ENCODE measurements at regions not wholly inside any gene's neighbourhood (a gene's known extent, or its start where the extent isn't known, plus 50 kb on each side); places are given as distances from the start of the nearest gene placed in this dataset.

DNA sequence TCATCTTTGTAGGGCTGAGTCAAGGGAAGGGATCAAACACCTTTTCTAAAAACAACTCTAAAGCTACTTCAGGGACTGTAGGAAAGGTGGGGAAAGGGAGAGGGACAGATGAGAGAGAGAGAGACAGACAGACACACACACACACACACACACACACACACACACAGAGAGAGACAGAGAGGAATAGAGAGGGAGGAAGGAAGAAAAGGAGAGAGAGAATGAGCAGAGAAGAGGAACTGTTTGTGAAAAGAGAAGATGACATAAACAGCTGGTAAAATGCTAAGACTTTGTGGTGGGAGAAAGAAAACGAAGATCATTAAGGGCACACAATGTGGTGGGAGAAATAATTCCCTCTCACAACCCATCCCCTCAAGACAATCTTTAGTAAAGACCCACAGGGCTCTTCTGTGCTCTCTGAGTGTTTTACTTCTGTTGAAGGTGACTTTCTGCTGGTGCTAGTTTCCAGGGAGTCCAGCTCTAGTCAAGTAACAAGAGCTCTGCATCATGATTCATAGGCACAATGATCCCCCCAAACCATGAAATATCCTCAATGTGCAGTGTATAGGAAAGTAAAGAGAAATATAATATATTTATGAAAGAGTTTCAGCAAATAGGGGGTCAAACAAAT lies 77.2 kb upstream of the STK17B start:
- Histone ChIP-seq H3K4me3 (no peak overlapping the region), H2AFZ (no peak overlapping the region), H3F3A (replicated peaks; ENCODE audit: low read depth) (no peaks in the 10 kb centered on the region), H3K27me3 (ENCODE audit: insufficient read depth) (no peaks in the 10 kb centered on the region), H3K4me2 (no peak overlapping the region), H3K36me3 (ENCODE audit: insufficient read depth) (no peaks in the 10 kb centered on the region), H4K20me1 (replicated peaks; ENCODE audit: insufficient read depth) (no peaks in the 10 kb centered on the region), H3K79me2 (replicated peaks; ENCODE audit: insufficient read depth) (no peaks in the 10 kb centered on the region), H3K27ac (ENCODE audit: low read depth) (no peak overlapping the region), H3K9me2 (ENCODE audit: insufficient read depth) (peaks cover 6% of the 10 kb centered on the region; the same call in 1 of the 2 replicates), H3K4me1 (ENCODE audit: insufficient read depth) (no peaks in the 10 kb centered on the region)
- H3K27me3 Mint-ChIP-seq (ENCODE audit: insufficient read depth, low read depth, poor library complexity) = peaks cover 6% of the 10 kb centered on the region
- DNase-seq (ENCODE audit: low spot score) (no peak), ATAC-seq (no peak)
- TF ChIP-seq STAT1 (IDR thresholded peaks at IDR 0.05; ENCODE audit: unreplicated experiment) (no peak), POLR2AphosphoS5 (IDR thresholded peaks at IDR 0.05; ENCODE audit: low read depth) (no peak), NANOG (IDR thresholded peaks at IDR 0.05; ENCODE audit: borderline replicate concordance) (no peak), CREB1 (CRISPR knock-in tag; IDR thresholded peaks at IDR 0.05; ENCODE audit: low read depth) (no peak), ZNF331 (CRISPR knock-in tag; IDR thresholded peaks at IDR 0.05; ENCODE audit: low read depth) (no peak), ZNF114 (CRISPR knock-in tag; IDR thresholded peaks at IDR 0.05) (no peak), EZH2 (IDR thresholded peaks at IDR 0.05; ENCODE audit: low read depth, unreplicated experiment) (no peak)
- TF ChIP-seq, protein P1, sequence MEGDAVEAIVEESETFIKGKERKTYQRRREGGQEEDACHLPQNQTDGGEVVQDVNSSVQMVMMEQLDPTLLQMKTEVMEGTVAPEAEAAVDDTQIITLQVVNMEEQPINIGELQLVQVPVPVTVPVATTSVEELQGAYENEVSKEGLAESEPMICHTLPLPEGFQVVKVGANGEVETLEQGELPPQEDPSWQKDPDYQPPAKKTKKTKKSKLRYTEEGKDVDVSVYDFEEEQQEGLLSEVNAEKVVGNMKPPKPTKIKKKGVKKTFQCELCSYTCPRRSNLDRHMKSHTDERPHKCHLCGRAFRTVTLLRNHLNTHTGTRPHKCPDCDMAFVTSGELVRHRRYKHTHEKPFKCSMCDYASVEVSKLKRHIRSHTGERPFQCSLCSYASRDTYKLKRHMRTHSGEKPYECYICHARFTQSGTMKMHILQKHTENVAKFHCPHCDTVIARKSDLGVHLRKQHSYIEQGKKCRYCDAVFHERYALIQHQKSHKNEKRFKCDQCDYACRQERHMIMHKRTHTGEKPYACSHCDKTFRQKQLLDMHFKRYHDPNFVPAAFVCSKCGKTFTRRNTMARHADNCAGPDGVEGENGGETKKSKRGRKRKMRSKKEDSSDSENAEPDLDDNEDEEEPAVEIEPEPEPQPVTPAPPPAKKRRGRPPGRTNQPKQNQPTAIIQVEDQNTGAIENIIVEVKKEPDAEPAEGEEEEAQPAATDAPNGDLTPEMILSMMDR (conservative IDR thresholded peaks at IDR 0.05; ENCODE audit: low read depth in 2 of 2) = no peak
- TF ChIP-seq, protein P2, sequence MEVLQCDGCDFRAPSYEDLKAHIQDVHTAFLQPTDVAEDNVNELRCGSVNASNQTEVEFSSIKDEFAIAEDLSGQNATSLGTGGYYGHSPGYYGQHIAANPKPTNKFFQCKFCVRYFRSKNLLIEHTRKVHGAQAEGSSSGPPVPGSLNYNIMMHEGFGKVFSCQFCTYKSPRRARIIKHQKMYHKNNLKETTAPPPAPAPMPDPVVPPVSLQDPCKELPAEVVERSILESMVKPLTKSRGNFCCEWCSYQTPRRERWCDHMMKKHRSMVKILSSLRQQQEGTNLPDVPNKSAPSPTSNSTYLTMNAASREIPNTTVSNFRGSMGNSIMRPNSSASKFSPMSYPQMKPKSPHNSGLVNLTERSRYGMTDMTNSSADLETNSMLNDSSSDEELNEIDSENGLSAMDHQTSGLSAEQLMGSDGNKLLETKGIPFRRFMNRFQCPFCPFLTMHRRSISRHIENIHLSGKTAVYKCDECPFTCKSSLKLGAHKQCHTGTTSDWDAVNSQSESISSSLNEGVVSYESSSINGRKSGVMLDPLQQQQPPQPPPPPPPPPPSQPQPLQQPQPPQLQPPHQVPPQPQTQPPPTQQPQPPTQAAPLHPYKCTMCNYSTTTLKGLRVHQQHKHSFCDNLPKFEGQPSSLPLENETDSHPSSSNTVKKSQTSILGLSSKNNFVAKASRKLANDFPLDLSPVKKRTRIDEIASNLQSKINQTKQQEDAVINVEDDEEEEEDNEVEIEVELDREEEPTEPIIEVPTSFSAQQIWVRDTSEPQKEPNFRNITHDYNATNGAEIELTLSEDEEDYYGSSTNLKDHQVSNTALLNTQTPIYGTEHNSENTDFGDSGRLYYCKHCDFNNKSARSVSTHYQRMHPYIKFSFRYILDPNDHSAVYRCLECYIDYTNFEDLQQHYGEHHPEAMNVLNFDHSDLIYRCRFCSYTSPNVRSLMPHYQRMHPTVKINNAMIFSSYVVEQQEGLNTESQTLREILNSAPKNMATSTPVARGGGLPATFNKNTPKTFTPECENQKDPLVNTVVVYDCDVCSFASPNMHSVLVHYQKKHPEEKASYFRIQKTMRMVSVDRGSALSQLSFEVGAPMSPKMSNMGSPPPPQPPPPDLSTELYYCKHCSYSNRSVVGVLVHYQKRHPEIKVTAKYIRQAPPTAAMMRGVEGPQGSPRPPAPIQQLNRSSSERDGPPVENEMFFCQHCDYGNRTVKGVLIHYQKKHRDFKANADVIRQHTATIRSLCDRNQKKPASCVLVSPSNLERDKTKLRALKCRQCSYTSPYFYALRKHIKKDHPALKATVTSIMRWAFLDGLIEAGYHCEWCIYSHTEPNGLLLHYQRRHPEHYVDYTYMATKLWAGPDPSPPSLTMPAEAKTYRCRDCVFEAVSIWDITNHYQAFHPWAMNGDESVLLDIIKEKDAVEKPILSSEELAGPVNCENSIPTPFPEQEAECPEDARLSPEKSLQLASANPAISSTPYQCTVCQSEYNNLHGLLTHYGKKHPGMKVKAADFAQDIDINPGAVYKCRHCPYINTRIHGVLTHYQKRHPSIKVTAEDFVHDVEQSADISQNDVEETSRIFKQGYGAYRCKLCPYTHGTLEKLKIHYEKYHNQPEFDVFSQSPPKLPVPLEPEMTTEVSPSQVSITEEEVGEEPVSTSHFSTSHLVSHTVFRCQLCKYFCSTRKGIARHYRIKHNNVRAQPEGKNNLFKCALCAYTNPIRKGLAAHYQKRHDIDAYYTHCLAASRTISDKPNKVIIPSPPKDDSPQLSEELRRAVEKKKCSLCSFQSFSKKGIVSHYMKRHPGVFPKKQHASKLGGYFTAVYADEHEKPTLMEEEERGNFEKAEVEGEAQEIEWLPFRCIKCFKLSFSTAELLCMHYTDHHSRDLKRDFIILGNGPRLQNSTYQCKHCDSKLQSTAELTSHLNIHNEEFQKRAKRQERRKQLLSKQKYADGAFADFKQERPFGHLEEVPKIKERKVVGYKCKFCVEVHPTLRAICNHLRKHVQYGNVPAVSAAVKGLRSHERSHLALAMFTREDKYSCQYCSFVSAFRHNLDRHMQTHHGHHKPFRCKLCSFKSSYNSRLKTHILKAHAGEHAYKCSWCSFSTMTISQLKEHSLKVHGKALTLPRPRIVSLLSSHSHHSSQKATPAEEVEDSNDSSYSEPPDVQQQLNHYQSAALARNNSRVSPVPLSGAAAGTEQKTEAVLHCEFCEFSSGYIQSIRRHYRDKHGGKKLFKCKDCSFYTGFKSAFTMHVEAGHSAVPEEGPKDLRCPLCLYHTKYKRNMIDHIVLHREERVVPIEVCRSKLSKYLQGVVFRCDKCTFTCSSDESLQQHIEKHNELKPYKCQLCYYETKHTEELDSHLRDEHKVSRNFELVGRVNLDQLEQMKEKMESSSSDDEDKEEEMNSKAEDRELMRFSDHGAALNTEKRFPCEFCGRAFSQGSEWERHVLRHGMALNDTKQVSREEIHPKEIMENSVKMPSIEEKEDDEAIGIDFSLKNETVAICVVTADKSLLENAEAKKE (CRISPR knock-in tag; IDR thresholded peaks at IDR 0.05) = no peak
- TF ChIP-seq, protein P3, sequence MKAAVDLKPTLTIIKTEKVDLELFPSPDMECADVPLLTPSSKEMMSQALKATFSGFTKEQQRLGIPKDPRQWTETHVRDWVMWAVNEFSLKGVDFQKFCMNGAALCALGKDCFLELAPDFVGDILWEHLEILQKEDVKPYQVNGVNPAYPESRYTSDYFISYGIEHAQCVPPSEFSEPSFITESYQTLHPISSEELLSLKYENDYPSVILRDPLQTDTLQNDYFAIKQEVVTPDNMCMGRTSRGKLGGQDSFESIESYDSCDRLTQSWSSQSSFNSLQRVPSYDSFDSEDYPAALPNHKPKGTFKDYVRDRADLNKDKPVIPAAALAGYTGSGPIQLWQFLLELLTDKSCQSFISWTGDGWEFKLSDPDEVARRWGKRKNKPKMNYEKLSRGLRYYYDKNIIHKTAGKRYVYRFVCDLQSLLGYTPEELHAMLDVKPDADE (IDR thresholded peaks at IDR 0.05) = no peak
- TF ChIP-seq, protein P4, sequence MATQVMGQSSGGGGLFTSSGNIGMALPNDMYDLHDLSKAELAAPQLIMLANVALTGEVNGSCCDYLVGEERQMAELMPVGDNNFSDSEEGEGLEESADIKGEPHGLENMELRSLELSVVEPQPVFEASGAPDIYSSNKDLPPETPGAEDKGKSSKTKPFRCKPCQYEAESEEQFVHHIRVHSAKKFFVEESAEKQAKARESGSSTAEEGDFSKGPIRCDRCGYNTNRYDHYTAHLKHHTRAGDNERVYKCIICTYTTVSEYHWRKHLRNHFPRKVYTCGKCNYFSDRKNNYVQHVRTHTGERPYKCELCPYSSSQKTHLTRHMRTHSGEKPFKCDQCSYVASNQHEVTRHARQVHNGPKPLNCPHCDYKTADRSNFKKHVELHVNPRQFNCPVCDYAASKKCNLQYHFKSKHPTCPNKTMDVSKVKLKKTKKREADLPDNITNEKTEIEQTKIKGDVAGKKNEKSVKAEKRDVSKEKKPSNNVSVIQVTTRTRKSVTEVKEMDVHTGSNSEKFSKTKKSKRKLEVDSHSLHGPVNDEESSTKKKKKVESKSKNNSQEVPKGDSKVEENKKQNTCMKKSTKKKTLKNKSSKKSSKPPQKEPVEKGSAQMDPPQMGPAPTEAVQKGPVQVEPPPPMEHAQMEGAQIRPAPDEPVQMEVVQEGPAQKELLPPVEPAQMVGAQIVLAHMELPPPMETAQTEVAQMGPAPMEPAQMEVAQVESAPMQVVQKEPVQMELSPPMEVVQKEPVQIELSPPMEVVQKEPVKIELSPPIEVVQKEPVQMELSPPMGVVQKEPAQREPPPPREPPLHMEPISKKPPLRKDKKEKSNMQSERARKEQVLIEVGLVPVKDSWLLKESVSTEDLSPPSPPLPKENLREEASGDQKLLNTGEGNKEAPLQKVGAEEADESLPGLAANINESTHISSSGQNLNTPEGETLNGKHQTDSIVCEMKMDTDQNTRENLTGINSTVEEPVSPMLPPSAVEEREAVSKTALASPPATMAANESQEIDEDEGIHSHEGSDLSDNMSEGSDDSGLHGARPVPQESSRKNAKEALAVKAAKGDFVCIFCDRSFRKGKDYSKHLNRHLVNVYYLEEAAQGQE (IDR thresholded peaks at IDR 0.05; ENCODE audit: unreplicated experiment) = no peak
- no peaks in the 10 kb centered on the region for H3K9me3 Mint-ChIP-seq
- no peak overlapping the region for H3K27ac Mint-ChIP-seq
- no peaks in the 10 kb centered on the region for H3K36me3 Mint-ChIP-seq (ENCODE audit: low read depth)
- no peaks in the 10 kb centered on the region for H3K4me1 Mint-ChIP-seq
- no peak overlapping the region for H3K4me3 Mint-ChIP-seq

Measured in GM23338 (cell line).